Right ventricle myocardium superior (tissue), 1 donor: ENCODE measurements at regions not wholly inside any gene's neighbourhood (a gene's known extent, or its start where the extent isn't known, plus 50 kb on each side); places are given as distances from the start of the nearest gene placed in this dataset.

ENCODE experiments used
- ATAC-seq: fragments of 200-7000 bp; cut with Tn5 transposase; one replicate; pipeline ENCODE4 v1.9.1; 2020; ENCODE audit warnings: mild to moderate bottlenecking; ENCODE audit not compliant: poor library complexity
- DNase-seq: peaks from one replicate; pipeline ENCODE4 v3.0.0-alpha.2; 2020
- intact Hi-C: fragments of 100-400 bp; cut with DNase I; formaldehyde crosslinking; loops from one replicate; pipeline ENCODE4 v1.11.2; 2022
- donor health status: DM: no; HTN: yes; CAD: no; lungs with severe emphysema.

GRCh38 chr5:167554564-167555290 is 736.7 kb upstream of the WWC1 start:
- intact Hi-C loops = no loop called here

GRCh38 chr5:167555565-167556166 is 735.8 kb upstream of the WWC1 start:
- intact Hi-C loops = no loop called here
- no peak for ATAC-seq
- no peak for DNase-seq

More at GRCh38 chr5:167554564-167555290, 736.7 kb upstream of the WWC1 start:
- DNase-seq (no peak), ATAC-seq (no peak)

GRCh38 chr5:167557359-167557758 is 734.1 kb upstream of the WWC1 start:
- intact Hi-C loops = no loop called here
- no peak for DNase-seq
- ATAC-seq = no peak

DNA sequence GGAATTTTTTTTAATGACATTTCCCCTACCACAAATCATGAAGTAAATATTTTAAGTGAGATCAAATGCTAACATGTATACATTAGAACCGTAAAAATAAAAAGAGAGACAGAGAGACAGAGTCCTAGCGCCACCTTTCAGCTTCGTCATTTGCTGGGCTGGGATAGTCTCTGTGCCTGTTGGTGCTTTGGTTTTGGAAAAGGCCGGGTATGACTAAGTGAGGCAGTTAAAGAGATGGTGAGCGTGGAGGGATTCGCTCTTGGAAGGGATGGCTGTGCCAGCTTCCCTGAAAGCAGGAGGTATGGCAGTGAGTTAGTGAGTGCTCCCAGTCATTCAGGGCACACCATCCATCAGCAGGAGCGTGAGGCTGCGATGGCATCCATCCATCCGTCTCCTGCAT is 729.6 kb upstream of the WWC1 start:
- intact Hi-C loops = no loop called here
- ATAC-seq (no peak), DNase-seq (no peak)

DNA sequence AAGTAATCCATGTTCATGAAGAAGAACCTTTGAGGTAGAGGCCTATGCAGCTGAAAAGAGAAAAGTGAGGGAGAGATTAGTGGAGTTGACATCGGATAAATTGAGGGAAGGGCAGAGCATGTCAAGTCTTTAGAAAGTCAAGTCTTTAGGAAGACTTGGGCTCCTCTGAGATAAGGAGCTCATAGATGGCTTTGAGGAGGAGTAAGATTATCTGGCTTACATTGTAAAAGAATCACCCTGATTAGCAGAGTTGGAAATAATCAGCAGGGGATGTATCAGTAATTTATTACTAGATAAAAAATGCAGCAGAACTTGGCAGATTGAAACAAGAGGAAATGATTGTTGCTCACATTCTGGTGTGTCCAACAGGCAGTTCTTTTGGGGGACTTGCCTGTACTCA is 727.2 kb upstream of the WWC1 start:
- ATAC-seq (no peak), DNase-seq (no peak)
- intact Hi-C loops = no loop called here

GRCh38 chr5:167565189-167565954 is 726.1 kb upstream of the WWC1 start:
- no peak for DNase-seq
- ATAC-seq = no peak
- intact Hi-C loops = no loop called here

DNA sequence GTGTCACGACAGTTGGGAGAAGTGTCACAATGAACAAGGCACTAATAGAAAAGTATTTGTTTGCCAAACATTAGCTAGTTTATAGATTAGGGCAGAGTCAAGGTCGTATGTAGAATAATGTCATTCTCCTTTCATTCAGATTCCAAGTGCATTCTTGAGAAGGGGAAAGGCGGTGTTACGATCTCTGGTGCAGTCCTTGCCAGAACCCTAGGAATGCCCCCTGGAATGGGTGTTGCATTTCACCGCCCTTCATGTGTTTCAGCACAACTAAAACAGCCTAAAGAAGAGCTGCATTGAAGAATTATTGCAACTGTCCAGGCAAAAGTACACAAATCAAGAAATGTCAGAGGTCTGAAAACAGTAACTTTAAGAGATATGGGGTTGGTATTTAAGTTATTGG is 721.0 kb upstream of the WWC1 start:
- intact Hi-C loops = no loop called here
- DNase-seq (no peak), ATAC-seq (no peak)

DNA sequence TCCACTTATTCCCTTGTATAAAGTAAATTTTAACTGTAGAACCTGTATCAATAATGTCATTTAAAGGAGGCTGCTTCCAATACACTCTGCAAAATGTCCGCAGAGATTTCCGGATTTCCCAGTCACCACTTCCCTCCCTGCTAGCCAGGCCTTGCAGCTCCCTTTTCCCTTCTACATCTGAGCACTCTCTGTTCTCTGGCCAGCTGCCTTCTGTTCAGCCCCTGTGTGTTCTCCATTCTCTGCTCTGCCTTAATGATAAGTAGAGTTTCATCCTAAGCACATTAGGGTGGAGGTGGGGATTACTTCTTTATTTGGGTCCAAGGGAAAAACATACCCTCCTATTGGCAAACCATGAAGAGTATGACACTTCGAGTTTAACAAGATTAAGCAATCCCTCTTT is 719.6 kb upstream of the WWC1 start:
- ATAC-seq (no peak), DNase-seq (no peak)
- intact Hi-C loops = no loop called here

DNA sequence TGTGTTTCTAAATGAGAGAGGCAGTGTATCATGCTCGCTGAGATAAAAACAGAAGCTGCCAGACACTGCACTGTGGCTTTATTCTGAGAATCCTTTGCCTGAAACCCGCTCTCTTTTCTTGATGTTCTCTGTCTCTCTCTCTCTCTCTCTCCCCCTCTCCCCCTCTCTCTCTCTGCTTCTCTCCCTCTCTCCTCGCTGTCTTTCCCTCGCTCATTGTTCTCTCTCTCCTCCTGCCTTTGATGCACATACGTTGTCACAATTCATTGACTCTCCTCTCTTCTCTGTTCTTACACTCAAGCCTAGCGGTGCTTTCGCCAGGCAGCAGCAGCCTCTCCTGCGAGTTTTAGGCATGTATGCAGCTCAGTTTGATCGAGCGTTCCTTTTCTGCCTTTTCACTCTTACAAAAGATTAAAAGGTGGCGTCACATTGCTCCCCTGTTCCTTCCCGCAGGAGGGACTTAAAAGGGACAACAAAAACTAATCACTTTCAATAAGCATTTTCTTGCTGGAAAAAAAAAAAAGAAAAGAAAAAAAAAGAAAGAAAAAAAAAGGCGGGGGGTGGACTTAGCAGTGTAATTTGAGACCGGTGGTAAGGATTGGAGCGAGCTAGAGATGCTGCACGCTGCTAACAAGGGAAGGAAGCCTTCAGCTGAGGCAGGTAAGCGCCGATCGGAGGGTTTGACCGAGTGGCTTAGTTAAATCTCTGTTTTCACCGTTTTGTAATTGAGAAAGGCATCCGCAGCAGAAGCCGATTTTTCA is 717.9 kb upstream of the WWC1 start:
- DNase-seq = no peak
- intact Hi-C loops = no loop called here
- no peak for ATAC-seq

DNA sequence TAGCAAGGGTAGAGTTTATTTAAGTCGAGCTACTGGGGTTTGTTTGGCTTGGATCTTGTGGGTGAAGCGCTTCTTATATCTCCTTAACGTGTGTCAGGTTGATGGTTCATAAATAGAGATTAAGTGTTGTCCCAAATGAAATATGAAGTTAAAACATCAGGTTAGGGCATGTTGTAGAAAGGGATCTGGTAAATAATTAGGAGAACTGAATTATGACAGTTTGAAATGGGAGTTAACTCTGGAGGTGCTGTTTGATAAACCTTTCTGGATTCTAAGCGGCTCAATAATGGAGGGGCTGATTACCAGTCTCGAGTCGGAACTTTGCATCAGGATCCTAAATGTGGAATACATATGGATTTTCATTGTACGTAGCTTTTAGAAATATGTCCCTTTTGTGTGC is 717.0 kb upstream of the WWC1 start:
- no peak for DNase-seq
- no peak for ATAC-seq
- intact Hi-C loops = no loop called here

DNA sequence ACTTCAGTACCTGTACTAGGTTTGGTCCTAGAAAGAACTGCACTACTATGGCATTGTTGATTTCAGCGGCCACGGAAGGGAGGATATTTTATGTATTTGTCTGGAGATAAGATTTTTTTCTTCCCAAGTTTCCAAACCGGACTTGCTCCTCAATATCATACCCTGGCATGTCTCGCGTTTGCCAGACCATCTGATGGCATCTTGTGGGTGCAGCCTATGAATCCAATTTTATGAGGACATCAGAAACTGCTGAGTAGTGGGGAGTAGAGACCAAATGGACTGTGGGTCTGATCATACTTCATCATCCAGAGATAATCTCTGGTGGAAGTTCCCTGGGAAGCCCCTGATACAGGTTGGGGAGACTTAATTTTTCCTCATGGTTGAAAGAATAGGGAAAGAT is 716.1 kb upstream of the WWC1 start:
- intact Hi-C loops = no loop called here
- DNase-seq (no peak), ATAC-seq (no peak)

GRCh38 chr5:167576126-167576525 is 715.3 kb upstream of the WWC1 start:
- no peak for DNase-seq
- ATAC-seq = no peak
- intact Hi-C loops = no loop called here

- intact Hi-C loops = no loop called here
- ATAC-seq (no peak), DNase-seq (no peak)
These were observed 714.5 kb upstream of the WWC1 start for GRCh38 chr5:167576897-167577296.

GRCh38 chr5:167577616-167578015 is 713.8 kb upstream of the WWC1 start:
- ATAC-seq = no peak
- no peak for DNase-seq
- intact Hi-C loops = no loop called here

- intact Hi-C loops = no loop called here
- DNase-seq (no peak), ATAC-seq (no peak)
These were observed 712.3 kb upstream of the WWC1 start for GRCh38 chr5:167578977-167579692.

- DNase-seq (no peak), ATAC-seq (no peak)
- intact Hi-C loops = no loop called here
These were observed 711.8 kb upstream of the WWC1 start for GRCh38 chr5:167579693-167580055.

DNA sequence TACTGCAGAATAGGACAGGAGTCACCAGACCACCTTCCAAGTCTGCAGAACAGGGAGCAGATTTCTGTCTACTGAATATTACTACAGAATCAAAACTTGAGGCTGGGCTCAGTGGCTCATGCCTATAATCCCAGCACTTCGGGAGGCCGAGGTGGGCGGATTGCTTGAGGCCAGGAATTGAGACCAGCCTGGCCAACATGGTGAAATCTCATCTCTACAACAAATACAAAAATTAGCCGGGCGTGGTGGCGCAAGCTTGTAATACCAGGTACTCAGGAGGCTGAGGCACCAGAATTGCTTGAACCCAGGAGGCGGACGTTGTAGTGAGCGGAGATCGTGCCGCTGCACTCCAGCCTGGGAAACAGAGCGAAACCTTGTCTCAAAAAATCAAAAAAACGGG is 710.8 kb upstream of the WWC1 start:
- intact Hi-C loops = no loop called here
- ATAC-seq (no peak), DNase-seq (no peak)

GRCh38 chr5:167582283-167582682 is 709.2 kb upstream of the WWC1 start:
- ATAC-seq (no peak), DNase-seq (no peak)
- intact Hi-C loops = no loop called here

DNA sequence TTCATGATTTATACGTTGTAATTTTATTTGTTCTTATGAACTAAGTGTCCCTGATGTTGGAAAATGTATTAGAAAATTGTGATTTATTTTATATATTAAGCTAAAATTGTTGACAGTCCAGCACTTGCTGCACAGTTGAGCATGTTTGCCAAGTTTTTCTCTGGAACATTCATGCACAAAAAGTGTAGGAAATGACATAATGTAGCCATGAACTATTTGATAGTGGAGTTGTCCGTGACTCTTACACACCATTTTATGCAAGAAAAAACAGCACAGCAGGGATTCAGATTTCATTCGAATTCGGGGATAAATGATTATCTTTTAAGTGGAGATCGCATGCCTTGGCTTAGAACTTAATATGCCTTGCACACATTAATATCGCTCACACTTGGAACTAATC is 708.6 kb upstream of the WWC1 start:
- intact Hi-C loops = no loop called here
- DNase-seq (no peak), ATAC-seq (no peak)
